ENCODE measurements at regions not wholly inside any gene's neighbourhood (a gene's known extent, or its start where the extent isn't known, plus 50 kb on each side); places are given as distances from the start of the nearest gene placed in this dataset.

GRCh38 chr16:56068816-56069215, 122.5 kb upstream of the GNAO1 start:
- Mint-ChIP-seq H3K4me1 (ENCODE audit: unreplicated experiment) (no peaks in the 10 kb centered on the region), H3K4me3 (ENCODE audit: unreplicated experiment) (no peak overlapping the region), H3K27me3 (ENCODE audit: unreplicated experiment) (no peaks in the 10 kb centered on the region), H3K36me3 (ENCODE audit: low read depth, unreplicated experiment) (no peaks in the 10 kb centered on the region), H3K27ac (ENCODE audit: unreplicated experiment) (no peak overlapping the region), H3K9me3 (ENCODE audit: unreplicated experiment) (no peaks in the 10 kb centered on the region)
- no peak for DNase-seq (ENCODE audit: low spot score)
- no peak for TF ChIP-seq CTCF (IDR thresholded peaks at IDR 0.05; ENCODE audit: unreplicated experiment)

DNA sequence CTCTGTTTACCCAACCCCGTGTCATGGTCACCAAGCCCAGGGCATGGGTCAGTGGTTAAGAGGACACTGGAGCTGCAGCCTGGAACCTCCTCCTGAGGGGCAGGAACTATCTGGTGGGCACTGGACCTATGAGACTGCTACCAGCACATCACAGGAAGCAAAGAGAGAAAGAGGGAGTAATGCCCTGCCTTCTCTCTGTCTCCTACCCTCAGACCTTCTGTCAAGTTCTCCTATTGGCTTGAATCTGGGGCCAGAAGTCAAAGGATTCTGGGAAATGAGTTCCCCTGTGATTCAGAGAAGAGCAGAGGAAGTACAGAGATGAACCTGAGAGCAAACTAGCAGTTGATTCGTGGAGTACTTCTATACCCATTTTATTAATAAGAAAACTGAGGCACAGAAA, 123.0 kb upstream of the GNAO1 start:
- Mint-ChIP-seq H3K27ac (ENCODE audit: unreplicated experiment) (no peak overlapping the region), H3K4me3 (ENCODE audit: unreplicated experiment) (no peak overlapping the region)

DNA sequence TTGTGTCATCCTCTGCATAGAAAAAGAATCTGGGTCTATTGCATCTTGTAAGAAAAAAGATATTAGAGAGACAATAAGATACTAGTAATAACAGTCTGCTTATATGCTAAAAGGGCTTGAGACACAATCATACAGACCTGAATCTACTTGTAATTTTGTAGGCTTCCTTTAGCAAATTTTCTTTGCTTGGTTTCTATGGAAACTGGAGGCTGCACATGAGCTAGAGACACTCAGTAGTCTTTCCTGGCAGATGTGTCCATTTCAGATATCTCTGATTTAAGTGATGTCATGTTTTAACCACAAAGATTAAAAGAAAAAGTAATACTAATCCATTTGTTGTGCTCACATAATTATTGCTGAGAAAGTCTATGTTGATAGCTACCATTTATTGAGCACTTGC, 123.9 kb upstream of the GNAO1 start:
- Mint-ChIP-seq H3K27me3 (ENCODE audit: unreplicated experiment) (no peaks in the 10 kb centered on the region), H3K36me3 (ENCODE audit: low read depth, unreplicated experiment) (no peaks in the 10 kb centered on the region)

More for the DNA sequence above, 123.0 kb upstream of the GNAO1 start:
- H3K36me3 Mint-ChIP-seq (ENCODE audit: low read depth, unreplicated experiment) = no peaks in the 10 kb centered on the region
- no peaks in the 10 kb centered on the region for H3K9me3 Mint-ChIP-seq (ENCODE audit: unreplicated experiment)
- no peaks in the 10 kb centered on the region for H3K27me3 Mint-ChIP-seq (ENCODE audit: unreplicated experiment)
- DNase-seq (ENCODE audit: low spot score) = no peak
- no peaks in the 10 kb centered on the region for H3K4me1 Mint-ChIP-seq (ENCODE audit: unreplicated experiment)
- TF ChIP-seq CTCF (IDR thresholded peaks at IDR 0.05; ENCODE audit: unreplicated experiment) = no peak

GRCh38 chr16:56066617-56067016, 124.7 kb upstream of the GNAO1 start:
- no peak for DNase-seq (ENCODE audit: low spot score)
- Mint-ChIP-seq H3K9me3 (ENCODE audit: unreplicated experiment) (no peaks in the 10 kb centered on the region), H3K36me3 (ENCODE audit: low read depth, unreplicated experiment) (no peaks in the 10 kb centered on the region), H3K4me3 (ENCODE audit: unreplicated experiment) (no peak overlapping the region), H3K4me1 (ENCODE audit: unreplicated experiment) (no peaks in the 10 kb centered on the region), H3K27ac (ENCODE audit: unreplicated experiment) (no peak overlapping the region), H3K27me3 (ENCODE audit: unreplicated experiment) (no peaks in the 10 kb centered on the region)
- TF ChIP-seq CTCF (IDR thresholded peaks at IDR 0.05; ENCODE audit: unreplicated experiment) = no peak

More for the DNA sequence above, 123.9 kb upstream of the GNAO1 start:
- no peak overlapping the region for H3K27ac Mint-ChIP-seq (ENCODE audit: unreplicated experiment)
- no peak for DNase-seq (ENCODE audit: low spot score)
- no peak for TF ChIP-seq CTCF (IDR thresholded peaks at IDR 0.05; ENCODE audit: unreplicated experiment)
- no peaks in the 10 kb centered on the region for H3K4me1 Mint-ChIP-seq (ENCODE audit: unreplicated experiment)
- H3K9me3 Mint-ChIP-seq (ENCODE audit: unreplicated experiment) = no peaks in the 10 kb centered on the region
- no peak overlapping the region for H3K4me3 Mint-ChIP-seq (ENCODE audit: unreplicated experiment)

- H3K4me3 Mint-ChIP-seq (ENCODE audit: unreplicated experiment) = no peak overlapping the region
- H3K4me1 Mint-ChIP-seq (ENCODE audit: unreplicated experiment) = no peaks in the 10 kb centered on the region
- no peak for DNase-seq (ENCODE audit: low spot score)
- H3K9me3 Mint-ChIP-seq (ENCODE audit: unreplicated experiment) = no peaks in the 10 kb centered on the region
- H3K36me3 Mint-ChIP-seq (ENCODE audit: low read depth, unreplicated experiment) = no peaks in the 10 kb centered on the region
- TF ChIP-seq CTCF (IDR thresholded peaks at IDR 0.05; ENCODE audit: unreplicated experiment) = no peak
- H3K27me3 Mint-ChIP-seq (ENCODE audit: unreplicated experiment) = no peaks in the 10 kb centered on the region
- H3K27ac Mint-ChIP-seq (ENCODE audit: unreplicated experiment) = no peak overlapping the region
Observed at GRCh38 chr16:56063111-56063510, 128.2 kb upstream of the GNAO1 start.
